Ishikawa (cell line): ENCODE measurements at regions not wholly inside any gene's neighbourhood (a gene's known extent, or its start where the extent isn't known, plus 50 kb on each side); places are given as distances from the start of the nearest gene placed in this dataset.

Experiments
- CEBPB ChIP-seq: IDR thresholded peaks from 2 replicates; pipeline ENCODE4 v1.6.1; 2012
- CREB1 ChIP-seq: IDR thresholded peaks from 2 replicates; pipeline ENCODE4 v1.6.1; 2012; ENCODE audit warnings: low read depth
- EGR1 ChIP-seq: IDR thresholded peaks from 2 replicates; pipeline ENCODE4 v1.6.1; 2012
- EP300 ChIP-seq: IDR thresholded peaks from 2 replicates; pipeline ENCODE4 v1.6.1; 2012; ENCODE audit warnings: borderline replicate concordance
- FOXM1 ChIP-seq: IDR thresholded peaks from 2 replicates; pipeline ENCODE4 v1.6.1; 2012; ENCODE audit warnings: low read depth, borderline replicate concordance
- MAX ChIP-seq: IDR thresholded peaks from 2 replicates; pipeline ENCODE4 v1.6.1; 2012
- NFIC ChIP-seq: IDR thresholded peaks from 2 replicates; pipeline ENCODE4 v1.6.1; 2012
- RAD21 ChIP-seq: IDR thresholded peaks from 2 replicates; pipeline ENCODE4 v1.6.1; 2012; ENCODE audit warnings: low read depth
- REST ChIP-seq: IDR thresholded peaks from 2 replicates; pipeline ENCODE4 v1.6.1; 2012; ENCODE audit warnings: low read depth, mild to moderate bottlenecking
- TAF1 ChIP-seq: IDR thresholded peaks from 2 replicates; pipeline ENCODE4 v1.6.1; 2012; ENCODE audit warnings: low read depth, mild to moderate bottlenecking
- TCF12 ChIP-seq: IDR thresholded peaks from 2 replicates; pipeline ENCODE4 v1.6.1; 2012; ENCODE audit warnings: low read depth
- TEAD4 ChIP-seq: IDR thresholded peaks from 2 replicates; pipeline ENCODE4 v1.6.1; 2012
- USF1 ChIP-seq: IDR thresholded peaks from 2 replicates; pipeline ENCODE4 v1.6.1; 2012
- YY1 ChIP-seq: IDR thresholded peaks from 2 replicates; pipeline ENCODE4 v1.6.1; 2012; ENCODE audit warnings: low read depth
- ZBTB7A ChIP-seq: IDR thresholded peaks from 2 replicates; pipeline ENCODE4 v1.6.1; 2012; ENCODE audit warnings: low read depth

- no peak for TF ChIP-seq EP300
- TF ChIP-seq ZBTB7A = peak; percentile 90
- TF ChIP-seq TEAD4 = no peak
- TF ChIP-seq RAD21 = peak; percentile 20; the same call in 1 of the 2 replicates
- no peak for TF ChIP-seq YY1
- no peak for TF ChIP-seq EGR1
- 0 out of 2 replicates have a peak, but pooled peaks have one; percentile 18 for TF ChIP-seq TAF1
- no peak for TF ChIP-seq TCF12
- no peak for TF ChIP-seq NFIC
- no peak for TF ChIP-seq CREB1
- no peak; the same call in 1 of the 2 replicates for TF ChIP-seq MAX
Measured at GRCh38 chr6:56843476-56844349, 111.2 kb upstream of the BEND6 start.

- TF ChIP-seq ZBTB7A = peak; percentile 95
- TF ChIP-seq TCF12 = no peak
Measured at GRCh38 chr6:56842686-56843475, 112.0 kb upstream of the BEND6 start.

GRCh38 chr6:56841751-56842150 is 113.2 kb upstream of the BEND6 start:
- TF ChIP-seq REST (no peak), EGR1 (no peak), TCF12 (no peak)

- no peak for TF ChIP-seq ZBTB7A
- TF ChIP-seq EGR1 = no peak
- TF ChIP-seq USF1 = no peak
- TF ChIP-seq TAF1 = no peak
- TF ChIP-seq EP300 = no peak
- no peak for TF ChIP-seq MAX
- TF ChIP-seq CREB1 = no peak
- no peak for TF ChIP-seq REST
- no peak for TF ChIP-seq YY1
- TF ChIP-seq TCF12 = no peak
- TF ChIP-seq TEAD4 = no peak
- no peak for TF ChIP-seq FOXM1
- no peak for TF ChIP-seq CEBPB
- TF ChIP-seq RAD21 = no peak
- no peak for TF ChIP-seq NFIC
Measured at GRCh38 chr6:56841381-56841749, 113.5 kb upstream of the BEND6 start.

- no peak for TF ChIP-seq MAX
- TF ChIP-seq FOXM1 = peak; percentile 23; the same call in 1 of the 2 replicates
Measured at GRCh38 chr6:56840467-56841380, 114.2 kb upstream of the BEND6 start.
